Suprapubic skin (tissue), 4 donors: ENCODE measurements at regions not wholly inside any gene's neighbourhood (a gene's known extent, or its start where the extent isn't known, plus 50 kb on each side); places are given as distances from the start of the nearest gene placed in this dataset.

Experiments
- EP300 ChIP-seq: sonication (generic); formaldehyde crosslinking; IDR thresholded peaks from one replicate; pipeline ENCODE4 v1.6.1; 2017; ENCODE audit warnings: antibody characterized with exemption
- POLR2A ChIP-seq, 2 donors: fragments of 450-650 bp; IDR thresholded peaks; one replicate each; pipeline ENCODE4 v1.6.1; 2017; ENCODE audit warnings: antibody characterized with exemption in 2 of 2, mild to moderate bottlenecking in 2 of 2, moderate library complexity in 2 of 2
- POLR2AphosphoS5 ChIP-seq, 3 donors: sonication (generic); formaldehyde crosslinking; IDR thresholded peaks; one replicate each; pipeline ENCODE4 v1.6.1; 2017; ENCODE audit warnings: antibody characterized with exemption in 3 of 3
- TF ChIP-seq, protein P1 (sequence below), 2 donors: fragments of 200-600 bp in 1 of 2; fragments of 450-650 bp in 1 of 2; sonication (generic) in 1 of 2; IDR thresholded peaks; one replicate each; pipeline ENCODE4 v1.5.1; 2016 to 2019; ENCODE audit warnings: antibody characterized with exemption in 2 of 2, mild to moderate bottlenecking in 1 of 2, moderate library complexity in 1 of 2

GRCh38 chr10:32171204-32171603 lies 115.0 kb upstream of the KIF5B start:
- TF ChIP-seq POLR2A (IDR thresholded peaks at IDR 0.05): no peak
- TF ChIP-seq POLR2AphosphoS5 (IDR thresholded peaks at IDR 0.05): peak in 1 of 3 donors; percentile 10
- TF ChIP-seq, protein P1, sequence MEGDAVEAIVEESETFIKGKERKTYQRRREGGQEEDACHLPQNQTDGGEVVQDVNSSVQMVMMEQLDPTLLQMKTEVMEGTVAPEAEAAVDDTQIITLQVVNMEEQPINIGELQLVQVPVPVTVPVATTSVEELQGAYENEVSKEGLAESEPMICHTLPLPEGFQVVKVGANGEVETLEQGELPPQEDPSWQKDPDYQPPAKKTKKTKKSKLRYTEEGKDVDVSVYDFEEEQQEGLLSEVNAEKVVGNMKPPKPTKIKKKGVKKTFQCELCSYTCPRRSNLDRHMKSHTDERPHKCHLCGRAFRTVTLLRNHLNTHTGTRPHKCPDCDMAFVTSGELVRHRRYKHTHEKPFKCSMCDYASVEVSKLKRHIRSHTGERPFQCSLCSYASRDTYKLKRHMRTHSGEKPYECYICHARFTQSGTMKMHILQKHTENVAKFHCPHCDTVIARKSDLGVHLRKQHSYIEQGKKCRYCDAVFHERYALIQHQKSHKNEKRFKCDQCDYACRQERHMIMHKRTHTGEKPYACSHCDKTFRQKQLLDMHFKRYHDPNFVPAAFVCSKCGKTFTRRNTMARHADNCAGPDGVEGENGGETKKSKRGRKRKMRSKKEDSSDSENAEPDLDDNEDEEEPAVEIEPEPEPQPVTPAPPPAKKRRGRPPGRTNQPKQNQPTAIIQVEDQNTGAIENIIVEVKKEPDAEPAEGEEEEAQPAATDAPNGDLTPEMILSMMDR (IDR thresholded peaks at IDR 0.05): no peak
- TF ChIP-seq EP300: no peak
